ENCODE measurements at regions not wholly inside any gene's neighbourhood (a gene's known extent, or its start where the extent isn't known, plus 50 kb on each side); places are given as distances from the start of the nearest gene placed in this dataset.

GRCh38 chr19:33906578-33907335 lies 110.1 kb downstream of the KCTD15 start:
- TF ChIP-seq CTCF (IDR thresholded peaks at IDR 0.05; ENCODE audit: low read depth, low read length) = no peak
- DNase-seq (ENCODE audit: extremely low read depth, low read depth) = no peak

GRCh38 chr19:33910922-33911321 lies 114.3 kb downstream of the KCTD15 start:
- TF ChIP-seq CTCF (IDR thresholded peaks at IDR 0.05; ENCODE audit: low read depth, low read length) = no peak
- DNase-seq (ENCODE audit: extremely low read depth, low read depth) = no peak

- DNase-seq (ENCODE audit: extremely low read depth, low read depth) = no peak
- TF ChIP-seq CTCF (IDR thresholded peaks at IDR 0.05; ENCODE audit: low read depth, low read length) = no peak
These were observed 117.9 kb downstream of the KCTD15 start for GRCh38 chr19:33914599-33914998.

GRCh38 chr19:33916792-33917191 lies 120.1 kb downstream of the KCTD15 start:
- no peak for TF ChIP-seq CTCF (IDR thresholded peaks at IDR 0.05; ENCODE audit: low read depth, low read length)

GRCh38 chr19:33919291-33919690 lies 122.6 kb downstream of the KCTD15 start:
- DNase-seq (ENCODE audit: extremely low read depth, low read depth) = no peak
- no peak for TF ChIP-seq CTCF (IDR thresholded peaks at IDR 0.05; ENCODE audit: low read depth, low read length)

More at GRCh38 chr19:33916792-33917191, 120.1 kb downstream of the KCTD15 start:
- no peak for DNase-seq (ENCODE audit: extremely low read depth, low read depth)

- DNase-seq (ENCODE audit: extremely low read depth, low read depth) = no peak
- TF ChIP-seq CTCF (IDR thresholded peaks at IDR 0.05; ENCODE audit: low read depth, low read length) = no peak
These were observed 124.5 kb downstream of the KCTD15 start for GRCh38 chr19:33921165-33921564.

DNA sequence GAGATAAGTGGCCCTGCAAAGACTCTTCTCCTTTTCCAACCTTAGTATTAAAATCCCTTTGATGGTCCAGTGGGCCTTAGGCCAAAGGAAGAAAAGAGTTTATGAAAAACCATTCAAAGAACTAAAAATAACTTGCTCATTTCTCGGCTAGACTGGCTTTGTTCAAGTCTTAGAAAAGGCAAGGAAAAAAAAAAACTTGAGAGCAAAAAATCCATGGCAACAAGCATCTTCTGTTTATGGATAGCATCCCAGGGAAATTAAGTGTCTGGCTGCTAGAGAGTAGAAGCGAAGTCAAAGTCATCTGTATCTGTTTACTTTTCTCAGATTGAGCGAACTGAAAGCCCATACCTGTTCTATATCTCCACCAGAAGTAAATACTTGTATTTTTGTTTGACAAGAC lies 129.6 kb downstream of the KCTD15 start:
- TF ChIP-seq CTCF (IDR thresholded peaks at IDR 0.05; ENCODE audit: low read depth, low read length) = no peak
- DNase-seq (ENCODE audit: extremely low read depth, low read depth) = no peak

Data from AG09319 (cell line).